ENCODE measurements at regions not wholly inside any gene's neighbourhood (a gene's known extent, or its start where the extent isn't known, plus 50 kb on each side); places are given as distances from the start of the nearest gene placed in this dataset.

DNA sequence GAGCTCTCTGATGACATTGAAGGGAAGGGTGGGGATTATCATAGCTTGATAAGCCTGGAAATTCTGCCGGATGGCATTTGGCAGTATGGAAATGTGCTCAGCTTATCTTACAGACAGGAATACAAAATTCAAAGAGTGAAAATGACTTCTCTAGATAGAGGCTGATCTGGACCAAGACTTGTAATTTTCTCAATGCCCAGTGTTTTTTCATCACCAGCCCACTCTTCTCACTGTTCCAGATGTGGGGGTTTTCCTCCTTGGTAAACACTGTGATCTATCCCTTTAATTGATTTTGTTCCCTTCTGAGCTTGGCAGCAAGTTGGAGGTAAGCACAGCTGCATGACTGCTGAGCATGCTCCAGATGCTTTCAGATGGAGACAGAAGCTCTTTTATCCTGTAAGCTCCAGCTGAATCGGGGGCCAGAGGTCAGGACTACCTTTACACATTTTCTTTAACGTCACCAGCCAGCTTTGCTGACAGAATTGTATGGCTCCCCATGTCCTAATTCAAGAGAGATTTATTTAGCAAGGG, 287.4 kb upstream of the TCF4 start:
- FAIRE-seq (no peak), DNase-seq (ENCODE audit: insufficient read length, low spot score) (no peak)
- TF ChIP-seq SPI1 (IDR thresholded peaks at IDR 0.05; ENCODE audit: low read depth, low read length) = no peak
- TF ChIP-seq POLR2A (IDR thresholded peaks at IDR 0.05; ENCODE audit: low read depth, low read length) = no peak
- TF ChIP-seq POU2F2 (IDR thresholded peaks at IDR 0.05; ENCODE audit: low read depth, low read length) = no peak
- no peak for TF ChIP-seq PAX5 (IDR thresholded peaks at IDR 0.05; ENCODE audit: insufficient read depth, low read length, severe bottlenecking)
- TF ChIP-seq POLR2AphosphoS5 (IDR thresholded peaks at IDR 0.05; ENCODE audit: low read depth, low read length) = no peak
- TF ChIP-seq TAF1 (IDR thresholded peaks at IDR 0.05; ENCODE audit: low read depth, low read length) = no peak

DNA sequence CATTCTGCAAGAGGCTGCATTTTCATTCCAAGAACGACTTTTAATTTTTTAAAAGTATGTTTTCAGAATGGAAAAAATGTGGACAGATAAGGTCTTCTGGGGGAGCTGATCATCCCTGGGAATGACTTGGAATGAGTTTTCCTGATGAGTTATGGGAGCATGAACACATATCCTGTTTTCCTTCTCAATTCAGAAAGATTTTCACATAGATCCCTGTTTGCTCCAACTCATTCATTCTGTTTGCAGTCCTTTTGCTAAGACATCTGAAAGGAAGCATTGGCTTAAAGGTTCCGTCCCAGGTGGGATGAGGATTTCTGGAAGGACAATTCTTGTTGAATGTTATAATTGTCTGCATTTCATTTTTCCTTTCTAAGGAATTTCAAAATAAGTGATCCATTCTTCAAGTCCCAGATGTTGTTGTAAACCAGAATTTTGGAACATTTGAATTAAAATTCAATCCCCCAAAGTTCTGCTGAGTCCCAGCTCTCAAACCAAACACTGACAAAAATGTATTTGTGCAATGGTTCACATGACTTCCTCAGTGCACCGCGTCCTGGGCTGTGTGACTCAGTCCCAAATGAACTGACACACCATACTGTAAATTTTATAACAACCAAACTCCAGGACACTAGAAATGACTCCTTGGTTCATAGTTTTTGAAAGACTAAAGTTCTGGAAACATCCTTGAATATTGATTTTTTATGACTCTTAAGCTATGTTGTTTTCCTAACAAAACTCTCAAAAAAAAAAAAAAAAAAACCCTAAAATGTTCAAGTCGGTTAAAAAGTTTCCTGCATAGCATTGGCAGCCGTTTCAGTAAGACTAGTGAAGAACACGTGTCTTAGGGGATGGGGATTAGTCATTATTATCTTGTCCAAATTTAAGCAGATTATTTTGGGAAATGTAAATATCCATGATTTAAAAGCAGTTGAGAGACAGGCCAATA, 281.8 kb upstream of the TCF4 start:
- FAIRE-seq = no peak
- TF ChIP-seq PAX5 (IDR thresholded peaks at IDR 0.05; ENCODE audit: insufficient read depth, low read length, severe bottlenecking) (no peak), POLR2AphosphoS5 (IDR thresholded peaks at IDR 0.05; ENCODE audit: low read depth, low read length) (no peak), POLR2A (IDR thresholded peaks at IDR 0.05; ENCODE audit: low read depth, low read length) (no peak), TAF1 (IDR thresholded peaks at IDR 0.05; ENCODE audit: low read depth, low read length) (no peak), SPI1 (IDR thresholded peaks at IDR 0.05; ENCODE audit: low read depth, low read length) (no peak), POU2F2 (IDR thresholded peaks at IDR 0.05; ENCODE audit: low read depth, low read length) (no peak)
- no peak for DNase-seq (ENCODE audit: insufficient read length, low spot score)

DNA sequence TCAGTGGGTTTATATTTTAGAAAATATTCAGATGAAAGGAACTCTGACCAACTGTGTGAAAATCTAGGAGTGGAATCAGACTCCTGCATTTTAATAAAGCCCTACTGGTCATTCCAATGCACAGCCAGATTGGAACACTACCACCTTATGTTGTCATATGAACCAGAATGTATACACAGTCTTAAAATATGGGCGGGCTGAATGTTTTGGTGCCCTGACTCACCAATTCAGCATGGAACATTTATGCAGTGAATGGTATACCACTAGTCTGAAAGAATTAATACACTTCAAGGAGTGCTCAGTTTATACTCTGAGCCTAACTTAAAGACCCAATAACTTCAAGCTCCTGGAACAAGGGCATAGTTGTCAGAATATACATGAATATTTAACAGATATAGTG, 280.9 kb upstream of the TCF4 start:
- DNase-seq (ENCODE audit: insufficient read length, low spot score) = no peak
- FAIRE-seq = no peak
- TF ChIP-seq POLR2AphosphoS5 (IDR thresholded peaks at IDR 0.05; ENCODE audit: low read depth, low read length) (no peak), PAX5 (IDR thresholded peaks at IDR 0.05; ENCODE audit: insufficient read depth, low read length, severe bottlenecking) (no peak), SPI1 (IDR thresholded peaks at IDR 0.05; ENCODE audit: low read depth, low read length) (no peak), POU2F2 (IDR thresholded peaks at IDR 0.05; ENCODE audit: low read depth, low read length) (no peak), TAF1 (IDR thresholded peaks at IDR 0.05; ENCODE audit: low read depth, low read length) (no peak), POLR2A (IDR thresholded peaks at IDR 0.05; ENCODE audit: low read depth, low read length) (no peak)

DNA sequence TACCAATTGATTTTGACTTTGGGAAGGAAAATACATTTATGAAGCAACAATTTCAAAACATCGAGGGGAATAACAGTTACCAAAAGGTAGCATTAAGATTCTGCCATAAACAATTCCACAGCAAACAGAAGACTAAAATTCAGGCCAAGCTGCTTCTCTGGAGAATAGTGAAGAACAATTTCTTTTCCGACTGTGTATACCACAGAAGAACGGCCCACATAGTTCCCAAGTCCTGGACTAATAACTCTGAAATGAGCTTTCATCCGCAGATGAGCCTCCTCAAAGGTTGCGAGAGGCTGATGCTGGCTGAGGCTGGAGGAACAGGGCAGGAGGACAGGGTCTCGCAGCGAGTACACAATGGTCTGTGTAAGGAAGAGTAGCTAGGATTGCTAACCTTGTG, 278.9 kb upstream of the TCF4 start:
- FAIRE-seq (no peak), DNase-seq (ENCODE audit: insufficient read length, low spot score) (no peak)
- no peak for TF ChIP-seq POLR2AphosphoS5 (IDR thresholded peaks at IDR 0.05; ENCODE audit: low read depth, low read length)
- no peak for TF ChIP-seq POU2F2 (IDR thresholded peaks at IDR 0.05; ENCODE audit: low read depth, low read length)
- TF ChIP-seq SPI1 (IDR thresholded peaks at IDR 0.05; ENCODE audit: low read depth, low read length) = no peak
- TF ChIP-seq TAF1 (IDR thresholded peaks at IDR 0.05; ENCODE audit: low read depth, low read length) = no peak
- no peak for TF ChIP-seq PAX5 (IDR thresholded peaks at IDR 0.05; ENCODE audit: insufficient read depth, low read length, severe bottlenecking)
- TF ChIP-seq POLR2A (IDR thresholded peaks at IDR 0.05; ENCODE audit: low read depth, low read length) = no peak

DNA sequence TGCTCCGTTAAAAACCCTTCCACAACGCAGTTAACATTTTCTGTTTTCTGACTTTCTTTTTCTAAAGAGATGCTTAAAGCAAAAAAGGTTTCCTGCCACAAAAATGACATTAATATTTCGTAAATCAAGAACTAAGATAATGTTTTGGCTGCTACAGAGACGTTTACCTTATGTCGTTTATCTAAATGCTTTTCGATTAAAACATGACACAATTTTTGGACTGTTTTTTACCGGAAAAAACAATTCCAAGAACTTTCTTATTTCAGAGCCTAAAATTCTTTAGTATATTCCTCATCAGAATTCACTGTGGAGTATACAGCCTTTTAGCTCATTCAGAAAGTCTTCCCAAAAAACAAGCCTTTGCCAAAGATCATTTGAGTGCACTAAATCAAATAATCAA, 278.0 kb upstream of the TCF4 start:
- DNase-seq (ENCODE audit: insufficient read length, low spot score) (no peak), FAIRE-seq (no peak)
- TF ChIP-seq TAF1 (IDR thresholded peaks at IDR 0.05; ENCODE audit: low read depth, low read length) = no peak
- no peak for TF ChIP-seq SPI1 (IDR thresholded peaks at IDR 0.05; ENCODE audit: low read depth, low read length)
- TF ChIP-seq POLR2A (IDR thresholded peaks at IDR 0.05; ENCODE audit: low read depth, low read length) = no peak
- no peak for TF ChIP-seq POLR2AphosphoS5 (IDR thresholded peaks at IDR 0.05; ENCODE audit: low read depth, low read length)
- TF ChIP-seq PAX5 (IDR thresholded peaks at IDR 0.05; ENCODE audit: insufficient read depth, low read length, severe bottlenecking) = no peak
- no peak for TF ChIP-seq POU2F2 (IDR thresholded peaks at IDR 0.05; ENCODE audit: low read depth, low read length)

DNA sequence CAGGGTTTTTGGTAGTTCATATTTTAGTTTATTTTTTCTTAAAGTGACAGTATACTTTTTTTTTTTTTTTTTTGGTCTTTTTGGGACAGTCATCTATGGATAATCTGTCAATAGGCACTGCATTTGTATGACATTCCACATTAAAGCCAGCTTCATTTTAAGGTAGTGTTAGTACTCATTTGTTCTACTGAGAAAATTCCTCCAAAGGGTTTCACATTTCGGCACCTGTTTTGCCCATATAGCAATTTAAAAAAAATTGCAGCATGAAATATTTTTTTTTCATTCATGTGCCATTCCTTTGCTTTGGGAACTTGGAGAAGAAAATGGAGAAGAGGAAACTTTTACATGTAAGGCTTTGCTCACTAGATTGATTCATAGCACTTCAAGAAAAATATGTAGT, 276.3 kb upstream of the TCF4 start:
- TF ChIP-seq SPI1 (IDR thresholded peaks at IDR 0.05; ENCODE audit: low read depth, low read length) (no peak), POLR2A (IDR thresholded peaks at IDR 0.05; ENCODE audit: low read depth, low read length) (no peak), PAX5 (IDR thresholded peaks at IDR 0.05; ENCODE audit: insufficient read depth, low read length, severe bottlenecking) (no peak), POU2F2 (IDR thresholded peaks at IDR 0.05; ENCODE audit: low read depth, low read length) (no peak), TAF1 (IDR thresholded peaks at IDR 0.05; ENCODE audit: low read depth, low read length) (no peak), POLR2AphosphoS5 (IDR thresholded peaks at IDR 0.05; ENCODE audit: low read depth, low read length) (no peak)
- FAIRE-seq = no peak
- no peak for DNase-seq (ENCODE audit: insufficient read length, low spot score)

DNA sequence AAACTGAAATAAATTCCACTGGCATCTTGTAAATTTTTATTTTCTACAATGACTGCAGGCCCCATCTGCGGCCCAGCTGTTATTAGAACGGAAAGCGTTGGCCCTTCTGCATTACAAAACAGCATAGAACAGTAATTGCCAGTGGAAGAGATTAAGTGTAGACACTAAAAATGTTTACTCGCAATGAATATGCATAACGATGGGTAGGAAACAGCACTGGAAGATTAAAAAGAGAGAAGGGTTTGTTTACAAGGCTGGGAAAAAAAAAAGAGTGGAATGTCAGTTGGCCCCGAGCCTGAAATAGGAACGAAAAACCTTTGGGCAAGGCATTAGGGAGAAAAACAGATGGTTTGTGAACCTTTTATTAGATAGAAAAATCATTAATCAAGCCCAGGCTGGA, 275.9 kb upstream of the TCF4 start:
- TF ChIP-seq POLR2A (IDR thresholded peaks at IDR 0.05; ENCODE audit: low read depth, low read length) = no peak
- no peak for TF ChIP-seq POLR2AphosphoS5 (IDR thresholded peaks at IDR 0.05; ENCODE audit: low read depth, low read length)
- no peak for TF ChIP-seq PAX5 (IDR thresholded peaks at IDR 0.05; ENCODE audit: insufficient read depth, low read length, severe bottlenecking)
- no peak for TF ChIP-seq TAF1 (IDR thresholded peaks at IDR 0.05; ENCODE audit: low read depth, low read length)
- TF ChIP-seq SPI1 (IDR thresholded peaks at IDR 0.05; ENCODE audit: low read depth, low read length) = no peak
- TF ChIP-seq POU2F2 (IDR thresholded peaks at IDR 0.05; ENCODE audit: low read depth, low read length) = no peak
- DNase-seq (ENCODE audit: insufficient read length, low spot score) (no peak), FAIRE-seq (no peak)

DNA sequence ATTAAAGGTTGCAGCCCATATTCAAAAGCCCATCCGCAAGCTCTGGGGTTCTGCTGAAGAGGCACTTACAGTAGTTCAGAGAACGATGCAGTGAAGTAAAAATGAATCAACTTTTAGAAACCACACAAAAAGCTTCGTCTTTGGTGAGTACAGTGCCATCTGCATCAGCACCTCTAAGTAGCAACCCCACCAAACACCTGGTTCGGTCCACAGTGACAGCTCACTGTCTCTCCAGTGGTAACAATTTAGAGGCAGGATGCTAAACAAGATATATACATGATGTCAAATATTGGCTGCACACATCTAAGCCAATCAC, 275.4 kb upstream of the TCF4 start:
- FAIRE-seq = no peak
- TF ChIP-seq POLR2AphosphoS5 (IDR thresholded peaks at IDR 0.05; ENCODE audit: low read depth, low read length) (no peak), SPI1 (IDR thresholded peaks at IDR 0.05; ENCODE audit: low read depth, low read length) (no peak), POU2F2 (IDR thresholded peaks at IDR 0.05; ENCODE audit: low read depth, low read length) (no peak), PAX5 (IDR thresholded peaks at IDR 0.05; ENCODE audit: insufficient read depth, low read length, severe bottlenecking) (no peak), POLR2A (IDR thresholded peaks at IDR 0.05; ENCODE audit: low read depth, low read length) (no peak), TAF1 (IDR thresholded peaks at IDR 0.05; ENCODE audit: low read depth, low read length) (no peak)
- no peak for DNase-seq (ENCODE audit: insufficient read length, low spot score)

DNA sequence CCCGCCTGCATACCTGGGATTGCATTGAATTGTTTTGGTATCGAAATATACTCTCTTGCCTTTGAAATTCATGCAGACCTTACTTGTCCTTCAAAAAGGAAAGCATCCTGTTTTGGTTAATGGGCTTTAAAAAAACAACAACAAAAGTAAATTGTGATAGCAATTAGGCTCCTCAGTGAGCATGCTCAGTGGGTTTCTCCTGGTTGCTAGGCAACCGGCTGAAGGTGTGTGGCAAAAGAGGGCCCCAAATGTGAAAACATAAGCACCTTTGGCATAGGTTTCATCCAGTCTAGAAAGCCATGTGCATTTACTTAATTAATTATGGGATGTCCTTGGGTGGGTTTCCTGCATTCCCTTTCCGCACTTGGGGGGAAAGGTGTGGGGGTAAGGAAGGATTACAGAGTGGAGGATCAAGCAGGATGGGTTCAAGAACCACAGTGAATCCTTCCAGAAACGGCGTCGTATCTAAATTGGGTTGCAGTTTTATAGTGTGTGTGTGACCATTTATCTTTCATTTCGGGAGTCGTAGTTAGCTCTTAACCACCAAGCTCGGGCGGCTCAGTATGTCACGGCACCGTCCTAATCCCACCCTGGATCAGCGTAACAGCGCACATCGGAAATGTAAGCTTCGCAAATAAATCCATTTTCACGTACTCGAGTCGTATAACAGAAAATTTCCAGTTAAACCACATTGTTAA, 274.9 kb upstream of the TCF4 start:
- no peak for DNase-seq (ENCODE audit: insufficient read length, low spot score)
- no peak for FAIRE-seq
- TF ChIP-seq PAX5 (IDR thresholded peaks at IDR 0.05; ENCODE audit: insufficient read depth, low read length, severe bottlenecking) (no peak), POU2F2 (IDR thresholded peaks at IDR 0.05; ENCODE audit: low read depth, low read length) (no peak), SPI1 (IDR thresholded peaks at IDR 0.05; ENCODE audit: low read depth, low read length) (no peak), POLR2AphosphoS5 (IDR thresholded peaks at IDR 0.05; ENCODE audit: low read depth, low read length) (no peak), POLR2A (IDR thresholded peaks at IDR 0.05; ENCODE audit: low read depth, low read length) (no peak), TAF1 (IDR thresholded peaks at IDR 0.05; ENCODE audit: low read depth, low read length) (no peak)

Measured in GM12891 (cell line).